Fibroblast of skin of left biceps (primary cell): ENCODE measurements at regions not wholly inside any gene's neighbourhood (a gene's known extent, or its start where the extent isn't known, plus 50 kb on each side); places are given as distances from the start of the nearest gene placed in this dataset.

Source experiments
- DNase-seq, 2 experiments: peaks; one replicate each; pipeline ENCODE4 v3.0.0-alpha.2; 2013; ENCODE audit warnings: low read depth in 2 of 2

GRCh38 chr9:692636-693129 is 148.8 kb upstream of the DMRT1 start:
- DNase-seq, result no peak

GRCh38 chr9:693201-694091 is 148.1 kb upstream of the DMRT1 start:
- peak; percentile 64 to 68 for DNase-seq

- no peak for DNase-seq
Observed at GRCh38 chr9:694092-694402, 147.4 kb upstream of the DMRT1 start.

GRCh38 chr9:694403-695154 is 146.9 kb upstream of the DMRT1 start:
- peak; percentile 77 to 78 for DNase-seq

- DNase-seq, result no peak
Observed at GRCh38 chr9:695252-695651, 146.2 kb upstream of the DMRT1 start.

- peak in 1 of 2 experiments; percentile 40 for DNase-seq
Observed at GRCh38 chr9:696332-697323, 144.9 kb upstream of the DMRT1 start.

GRCh38 chr9:698276-698675 is 143.2 kb upstream of the DMRT1 start:
- no peak for DNase-seq

GRCh38 chr9:698954-699353 is 142.5 kb upstream of the DMRT1 start:
- no peak for DNase-seq

GRCh38 chr9:699396-699795 is 142.1 kb upstream of the DMRT1 start:
- no peak for DNase-seq

GRCh38 chr9:700365-701282 is 140.9 kb upstream of the DMRT1 start:
- DNase-seq, result no peak

- no peak for DNase-seq
Observed at GRCh38 chr9:703392-703791, 138.1 kb upstream of the DMRT1 start.

GRCh38 chr9:706073-706472 is 135.4 kb upstream of the DMRT1 start:
- no peak for DNase-seq

GRCh38 chr9:706606-707459 is 134.7 kb upstream of the DMRT1 start:
- DNase-seq, result no peak

GRCh38 chr9:708182-708550 is 133.3 kb upstream of the DMRT1 start:
- DNase-seq, result no peak

- no peak for DNase-seq
Observed at GRCh38 chr9:708551-709432, 132.7 kb upstream of the DMRT1 start.

- DNase-seq, result no peak
Observed at GRCh38 chr9:710951-711745, 130.3 kb upstream of the DMRT1 start.

- no peak for DNase-seq
Observed at GRCh38 chr9:711761-712553, 129.5 kb upstream of the DMRT1 start.
